Endothelial cell (in vitro differentiated cells): ENCODE measurements at regions not wholly inside any gene's neighbourhood (a gene's known extent, or its start where the extent isn't known, plus 50 kb on each side); places are given as distances from the start of the nearest gene placed in this dataset.

ENCODE experiments used
- DNase-seq: peaks from one replicate; pipeline ENCODE4 v3.0.0; 2021; ENCODE audit warnings: low spot score
- H3K27ac Mint-ChIP-seq: one replicate; pipeline ENCODE4 v1.8.0; 2021; ENCODE audit warnings: mixed read lengths, inconsistent platforms; ENCODE audit not compliant: unreplicated experiment
- H3K27me3 Mint-ChIP-seq: one replicate; pipeline ENCODE4 v1.8.0; 2021; ENCODE audit warnings: mild to moderate bottlenecking, moderate library complexity, mixed read lengths, inconsistent platforms; ENCODE audit not compliant: unreplicated experiment
- H3K36me3 Mint-ChIP-seq: one replicate; pipeline ENCODE4 v1.8.0; 2021; ENCODE audit warnings: mild to moderate bottlenecking, low read depth, mixed read lengths, inconsistent platforms; ENCODE audit not compliant: unreplicated experiment
- H3K4me1 Mint-ChIP-seq: one replicate; pipeline ENCODE4 v1.8.0; 2021; ENCODE audit warnings: mild to moderate bottlenecking, mixed read lengths, inconsistent platforms; ENCODE audit not compliant: unreplicated experiment
- H3K4me3 Mint-ChIP-seq: one replicate; pipeline ENCODE4 v1.8.0; 2021; ENCODE audit warnings: mild to moderate bottlenecking, mixed read lengths, inconsistent platforms; ENCODE audit not compliant: unreplicated experiment
- H3K9me3 Mint-ChIP-seq: one replicate; pipeline ENCODE4 v1.8.0; 2021; ENCODE audit warnings: mixed read lengths, inconsistent platforms; ENCODE audit not compliant: unreplicated experiment
- TF ChIP-seq, protein P1 (sequence below): fragments of 200-600 bp; sonication (generic); IDR thresholded peaks from one replicate; pipeline ENCODE4 v1.5.0; 2021; ENCODE audit warnings: antibody characterized with exemption; ENCODE audit not compliant: unreplicated experiment

GRCh38 chr9:85430659-85431338 lies 311.0 kb downstream of the AGTPBP1 start:
- TF ChIP-seq, protein P1, sequence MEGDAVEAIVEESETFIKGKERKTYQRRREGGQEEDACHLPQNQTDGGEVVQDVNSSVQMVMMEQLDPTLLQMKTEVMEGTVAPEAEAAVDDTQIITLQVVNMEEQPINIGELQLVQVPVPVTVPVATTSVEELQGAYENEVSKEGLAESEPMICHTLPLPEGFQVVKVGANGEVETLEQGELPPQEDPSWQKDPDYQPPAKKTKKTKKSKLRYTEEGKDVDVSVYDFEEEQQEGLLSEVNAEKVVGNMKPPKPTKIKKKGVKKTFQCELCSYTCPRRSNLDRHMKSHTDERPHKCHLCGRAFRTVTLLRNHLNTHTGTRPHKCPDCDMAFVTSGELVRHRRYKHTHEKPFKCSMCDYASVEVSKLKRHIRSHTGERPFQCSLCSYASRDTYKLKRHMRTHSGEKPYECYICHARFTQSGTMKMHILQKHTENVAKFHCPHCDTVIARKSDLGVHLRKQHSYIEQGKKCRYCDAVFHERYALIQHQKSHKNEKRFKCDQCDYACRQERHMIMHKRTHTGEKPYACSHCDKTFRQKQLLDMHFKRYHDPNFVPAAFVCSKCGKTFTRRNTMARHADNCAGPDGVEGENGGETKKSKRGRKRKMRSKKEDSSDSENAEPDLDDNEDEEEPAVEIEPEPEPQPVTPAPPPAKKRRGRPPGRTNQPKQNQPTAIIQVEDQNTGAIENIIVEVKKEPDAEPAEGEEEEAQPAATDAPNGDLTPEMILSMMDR: no peak
- no peak overlapping the region for H3K4me3 Mint-ChIP-seq
- no peaks in the 10 kb centered on the region for H3K36me3 Mint-ChIP-seq
- no peaks in the 10 kb centered on the region for H3K9me3 Mint-ChIP-seq
- H3K27me3 Mint-ChIP-seq: peaks cover 3% of the 10 kb centered on the region
- H3K27ac Mint-ChIP-seq: no peak overlapping the region
- DNase-seq: no peak
- peaks cover 6% of the 10 kb centered on the region for H3K4me1 Mint-ChIP-seq

DNA sequence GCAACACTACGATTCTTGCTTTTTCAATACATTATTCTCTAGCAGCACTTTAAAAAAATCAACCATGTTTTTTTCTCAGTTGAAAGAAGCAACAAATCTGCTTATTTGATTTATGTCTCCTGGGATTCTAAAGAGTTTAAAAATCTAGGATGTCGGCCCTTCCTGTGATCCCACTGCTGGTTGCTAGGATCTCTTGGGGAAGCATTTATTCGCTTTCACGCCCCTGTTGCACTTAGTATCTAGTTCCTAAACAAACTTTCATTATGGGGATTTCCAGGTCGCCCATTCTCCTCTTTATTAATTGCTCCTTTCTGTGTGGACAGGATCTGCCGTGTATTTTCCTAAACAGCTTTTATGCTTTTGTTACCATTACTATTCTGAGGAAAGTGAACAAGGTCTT lies 313.5 kb downstream of the AGTPBP1 start:
- no peaks in the 10 kb centered on the region for H3K9me3 Mint-ChIP-seq
- H3K27ac Mint-ChIP-seq: no peak overlapping the region
- no peaks in the 10 kb centered on the region for H3K36me3 Mint-ChIP-seq
- H3K27me3 Mint-ChIP-seq: peaks cover 3% of the 10 kb centered on the region
- DNase-seq: no peak
- peaks cover 6% of the 10 kb centered on the region for H3K4me1 Mint-ChIP-seq
- TF ChIP-seq, protein P1: no peak
- H3K4me3 Mint-ChIP-seq: no peak overlapping the region

DNA sequence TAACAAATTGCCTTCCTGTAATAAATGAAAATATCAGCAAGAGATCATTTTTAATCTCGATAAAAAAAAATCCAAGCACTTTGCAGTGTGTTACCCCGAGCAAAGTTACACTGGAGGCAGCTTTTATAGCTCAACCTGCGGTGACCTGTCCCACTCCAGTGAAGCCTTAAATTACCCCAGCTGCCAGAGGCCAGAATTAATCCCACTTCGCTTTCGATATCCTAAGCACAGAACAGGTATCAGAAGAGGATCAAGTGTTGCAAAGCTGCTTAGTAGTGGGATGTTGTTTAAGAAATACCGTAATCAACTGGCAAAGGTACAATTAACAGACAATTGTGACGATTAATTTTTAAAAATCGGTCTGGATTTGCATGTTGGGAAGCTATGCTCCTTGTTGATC lies 314.0 kb downstream of the AGTPBP1 start:
- Mint-ChIP-seq H3K27me3 (peaks cover 3% of the 10 kb centered on the region), H3K4me1 (peaks cover 6% of the 10 kb centered on the region), H3K27ac (no peak overlapping the region), H3K4me3 (no peak overlapping the region), H3K9me3 (no peaks in the 10 kb centered on the region), H3K36me3 (no peaks in the 10 kb centered on the region)
- DNase-seq: no peak
- TF ChIP-seq, protein P1: no peak

GRCh38 chr9:85425153-85425611 lies 316.6 kb downstream of the AGTPBP1 start:
- peak; percentile 85 for DNase-seq
- H3K9me3 Mint-ChIP-seq: no peaks in the 10 kb centered on the region
- no peak overlapping the region for H3K27ac Mint-ChIP-seq
- TF ChIP-seq, protein P1: peak; percentile 95
- H3K4me3 Mint-ChIP-seq: no peak overlapping the region
- no peaks in the 10 kb centered on the region for H3K36me3 Mint-ChIP-seq
- peaks cover 15% of the 10 kb centered on the region for H3K4me1 Mint-ChIP-seq
- peaks cover 1% of the 10 kb centered on the region for H3K27me3 Mint-ChIP-seq

DNA sequence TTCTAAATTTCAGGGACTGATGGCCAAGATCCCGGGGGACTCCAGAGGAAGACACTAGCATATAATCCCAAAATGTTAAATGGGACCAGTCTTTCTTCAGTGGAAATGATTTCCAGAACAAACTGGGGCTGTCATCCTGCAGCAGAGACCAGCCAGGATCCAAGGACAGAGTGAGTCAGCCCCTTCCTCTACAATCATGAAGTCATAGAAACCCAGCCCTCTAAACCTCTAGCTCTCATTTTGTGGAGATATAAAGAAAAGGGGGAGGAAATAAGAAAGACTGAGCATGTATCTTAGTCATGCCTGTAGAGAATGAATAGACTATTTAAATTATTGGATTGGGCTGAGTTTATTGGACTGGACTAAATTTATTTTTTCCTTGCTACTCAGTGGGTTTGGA lies 318.3 kb downstream of the AGTPBP1 start:
- TF ChIP-seq, protein P1: no peak
- peaks cover 18% of the 10 kb centered on the region for H3K4me1 Mint-ChIP-seq
- no peaks in the 10 kb centered on the region for H3K36me3 Mint-ChIP-seq
- H3K9me3 Mint-ChIP-seq: no peaks in the 10 kb centered on the region
- H3K4me3 Mint-ChIP-seq: no peak overlapping the region
- H3K27me3 Mint-ChIP-seq: peaks cover 1% of the 10 kb centered on the region
- no peak overlapping the region for H3K27ac Mint-ChIP-seq
- no peak for DNase-seq
